Limb (tissue), 2 donors: ENCODE measurements at regions not wholly inside any gene's neighbourhood (a gene's known extent, or its start where the extent isn't known, plus 50 kb on each side); places are given as distances from the start of the nearest gene placed in this dataset.
A peak's percentile ranks its signal among the peaks of the same experiment; 100 is the strongest.
"Not testable (repeated sequence)": the region's sequence is repeated elsewhere in the genome, so short reads cannot be mapped to it uniquely, and the experiment has no call there.

Experiments
- DNase-seq, 2 donors: peaks; one replicate each; pipeline ENCODE4 v3.0.0-alpha.2; 2016; ENCODE audit errors: extremely low spot score in 2 of 2

- no peak for DNase-seq
These were observed 1226.7 kb downstream of the FLRT2 start for GRCh38 chr14:86756521-86757190.

GRCh38 chr14:86750488-86750887, 1220.5 kb downstream of the FLRT2 start:
- DNase-seq, result not testable (repeated sequence)

- no peak for DNase-seq
These were observed 1209.8 kb downstream of the FLRT2 start for GRCh38 chr14:86739761-86740160.

- not testable (repeated sequence) for DNase-seq
These were observed 1201.5 kb downstream of the FLRT2 start for GRCh38 chr14:86731427-86731826.

GRCh38 chr14:86723254-86723624, 1193.3 kb downstream of the FLRT2 start:
- DNase-seq, result no peak

- no peak for DNase-seq
These were observed 1192.8 kb downstream of the FLRT2 start for GRCh38 chr14:86722612-86723253.

- no peak for DNase-seq
These were observed 1184.6 kb downstream of the FLRT2 start for GRCh38 chr14:86714575-86714974.

- no peak for DNase-seq
These were observed 1184.2 kb downstream of the FLRT2 start for GRCh38 chr14:86714153-86714552.

GRCh38 chr14:86712727-86713126, 1182.8 kb downstream of the FLRT2 start:
- no peak for DNase-seq

- no peak for DNase-seq
These were observed 1182.2 kb downstream of the FLRT2 start for GRCh38 chr14:86712176-86712575.

- DNase-seq, result no peak
These were observed 1178.9 kb downstream of the FLRT2 start for GRCh38 chr14:86708846-86709339.

- DNase-seq, result no peak
These were observed 1177.1 kb downstream of the FLRT2 start for GRCh38 chr14:86707071-86707470.

GRCh38 chr14:86683561-86683960, 1153.6 kb downstream of the FLRT2 start:
- DNase-seq, result no peak

GRCh38 chr14:86675059-86675458, 1145.1 kb downstream of the FLRT2 start:
- no peak for DNase-seq

GRCh38 chr14:86673523-86673969, 1143.6 kb downstream of the FLRT2 start:
- no peak for DNase-seq

GRCh38 chr14:86672080-86672479, 1142.1 kb downstream of the FLRT2 start:
- no peak for DNase-seq

- no peak for DNase-seq
These were observed 1136.0 kb downstream of the FLRT2 start for GRCh38 chr14:86665975-86666374.

GRCh38 chr14:86662334-86662733, 1132.4 kb downstream of the FLRT2 start:
- DNase-seq, result no peak

- DNase-seq, result peak in 1 of 2 donors; percentile 39
These were observed 1124.7 kb downstream of the FLRT2 start for GRCh38 chr14:86654558-86655184.

- DNase-seq, result no peak
These were observed 1122.6 kb downstream of the FLRT2 start for GRCh38 chr14:86652526-86652925.

- no peak for DNase-seq
These were observed 1117.0 kb downstream of the FLRT2 start for GRCh38 chr14:86646696-86647690.
